HG03565 (cell line): ENCODE measurements at regions not wholly inside any gene's neighbourhood (a gene's known extent, or its start where the extent isn't known, plus 50 kb on each side); places are given as distances from the start of the nearest gene placed in this dataset.

Experiments
- ATAC-seq: cut with Tn5 transposase; IDR thresholded peaks from one replicate; pipeline ENCODE4 v1.9.1; 2021; ENCODE audit warnings: mild to moderate bottlenecking, moderate library complexity; ENCODE audit not compliant: unreplicated experiment

DNA sequence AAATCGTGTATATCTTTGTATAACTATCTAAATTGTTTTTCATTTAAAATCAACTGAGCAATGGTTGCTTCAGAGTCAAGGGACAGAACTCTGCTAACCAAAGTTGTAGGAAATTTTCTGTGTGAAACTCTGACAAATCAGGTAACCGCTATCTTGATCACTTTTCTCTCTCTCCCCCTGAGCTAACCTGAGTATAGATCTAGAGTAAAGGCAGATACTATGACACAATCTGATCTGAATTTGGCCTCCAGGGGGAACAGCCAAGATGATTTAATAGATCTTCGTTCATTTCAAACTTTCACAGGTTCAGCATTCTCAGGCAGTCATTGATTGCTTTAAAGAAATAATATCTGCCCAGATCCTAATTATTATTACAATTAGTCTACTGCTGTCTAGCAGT lies 472.8 kb downstream of the NUF2 start:
- ATAC-seq = no peak

DNA sequence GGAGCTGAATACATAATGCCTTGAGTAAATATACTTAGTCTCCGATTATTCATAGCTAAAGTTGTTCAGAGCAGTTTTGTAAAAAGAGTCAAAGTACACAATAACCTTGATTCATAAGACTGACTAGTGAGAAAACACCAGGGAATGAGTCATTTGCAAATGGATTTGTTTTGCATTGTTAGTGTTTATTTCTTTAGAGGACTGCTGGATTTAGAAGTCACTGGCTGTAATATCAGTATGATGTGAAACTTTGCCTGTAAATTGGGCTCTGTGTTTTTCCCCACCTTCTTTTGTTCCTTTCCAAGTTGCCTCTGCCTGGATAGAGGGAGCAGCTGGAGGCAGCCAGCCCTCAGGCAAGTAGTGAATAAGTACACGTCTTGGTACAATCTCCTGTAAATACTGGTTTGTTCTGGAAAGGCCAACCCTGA lies 474.7 kb downstream of the NUF2 start:
- no peak for ATAC-seq

DNA sequence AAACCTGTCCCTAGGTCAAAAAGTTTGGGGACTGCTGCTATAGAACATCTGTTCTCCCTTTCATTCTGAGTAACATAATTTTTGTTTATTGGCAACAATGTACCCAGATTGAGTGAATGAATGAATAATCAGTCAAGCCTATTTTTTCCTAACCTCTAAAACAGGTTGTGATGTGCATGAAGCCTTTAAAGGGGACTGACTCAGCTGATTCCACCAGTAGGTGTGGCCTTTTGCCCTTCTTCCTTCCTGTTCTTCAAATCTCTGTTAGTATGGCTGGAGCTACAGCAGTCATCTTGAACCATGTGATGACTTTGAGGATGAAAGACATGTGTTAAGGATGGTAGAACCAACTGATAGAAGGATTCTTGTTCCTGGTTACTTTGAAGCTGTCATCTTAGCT lies 476.1 kb downstream of the NUF2 start:
- ATAC-seq = no peak

DNA sequence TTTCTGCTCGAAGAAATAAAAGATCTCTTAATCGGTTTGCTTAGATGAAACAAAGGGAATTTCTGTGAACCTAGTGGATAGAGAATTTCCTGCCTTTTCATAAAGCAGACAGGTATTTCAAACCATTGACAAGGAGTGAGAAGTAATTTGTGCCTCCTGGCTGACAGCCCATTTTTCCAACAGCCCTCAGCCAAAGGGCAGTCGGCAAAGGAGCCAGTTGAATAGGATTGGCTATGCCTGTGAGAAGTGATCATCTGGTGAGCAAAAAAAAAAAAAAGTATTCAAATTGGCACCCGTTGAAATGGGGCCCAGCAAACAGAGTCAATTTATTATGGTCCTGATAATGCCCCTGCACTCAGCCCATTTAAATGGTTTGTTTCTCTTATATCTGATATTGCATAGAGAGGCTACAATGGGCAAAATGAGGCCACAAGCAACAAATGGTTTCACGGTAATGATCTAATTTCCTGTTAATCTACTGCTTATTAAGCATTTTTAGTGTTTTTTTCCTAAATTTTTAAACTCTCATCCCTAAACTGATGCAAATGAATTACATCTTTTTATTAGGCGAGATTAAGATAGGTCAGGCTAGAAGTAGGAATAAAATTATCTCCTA lies 477.5 kb downstream of the NUF2 start:
- ATAC-seq = no peak

DNA sequence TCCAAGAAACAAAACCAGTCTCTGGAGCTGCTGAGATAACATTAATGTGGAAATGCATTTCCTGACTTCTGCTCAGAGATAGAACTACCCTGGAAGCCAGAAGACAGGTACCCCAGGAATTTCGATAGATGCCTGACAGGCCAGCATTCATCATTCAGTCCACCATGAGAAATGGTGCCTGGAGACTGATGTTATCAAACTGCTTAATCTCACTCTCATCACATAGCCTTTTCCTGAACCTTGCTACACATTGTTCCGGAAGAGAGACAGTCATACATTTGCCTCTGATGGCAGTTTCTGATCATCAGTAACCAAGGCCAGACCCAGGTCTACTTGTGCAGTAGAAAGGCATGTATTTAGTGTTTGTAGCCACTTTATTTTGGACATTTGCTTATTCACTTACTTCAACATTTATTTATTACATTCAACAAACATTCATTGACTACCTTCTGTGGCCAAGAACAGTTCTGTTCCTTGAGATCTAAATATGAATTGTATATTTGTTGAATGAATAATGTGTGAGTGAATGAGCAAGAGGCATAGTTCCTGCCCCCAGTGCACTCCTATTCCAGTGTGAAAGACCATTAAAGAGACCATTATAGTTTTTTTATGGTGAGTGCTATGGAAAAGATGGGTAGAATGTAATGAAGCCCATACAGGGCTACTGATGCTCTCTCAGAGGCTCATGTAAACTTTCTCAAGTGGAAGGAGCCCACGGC lies 485.7 kb downstream of the NUF2 start:
- no peak for ATAC-seq

DNA sequence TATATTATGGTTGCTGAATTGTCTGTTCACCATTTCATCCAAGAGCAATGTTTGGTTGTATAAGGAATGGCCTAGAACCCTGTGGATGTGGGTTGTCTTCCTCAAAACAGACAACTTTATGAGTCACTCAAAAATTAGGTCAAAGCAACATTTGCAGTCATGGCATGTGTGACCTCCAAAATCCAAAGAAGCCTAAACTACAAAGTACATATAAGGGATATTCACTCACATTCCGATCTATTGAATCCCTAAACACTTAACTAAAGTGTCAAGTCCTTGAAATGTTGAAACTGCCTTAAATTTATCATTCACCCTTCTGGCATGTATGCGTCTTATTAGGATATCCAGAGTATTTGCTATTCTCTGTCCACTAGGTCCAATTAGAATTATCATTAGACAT lies 491.5 kb downstream of the NUF2 start:
- no peak for ATAC-seq

DNA sequence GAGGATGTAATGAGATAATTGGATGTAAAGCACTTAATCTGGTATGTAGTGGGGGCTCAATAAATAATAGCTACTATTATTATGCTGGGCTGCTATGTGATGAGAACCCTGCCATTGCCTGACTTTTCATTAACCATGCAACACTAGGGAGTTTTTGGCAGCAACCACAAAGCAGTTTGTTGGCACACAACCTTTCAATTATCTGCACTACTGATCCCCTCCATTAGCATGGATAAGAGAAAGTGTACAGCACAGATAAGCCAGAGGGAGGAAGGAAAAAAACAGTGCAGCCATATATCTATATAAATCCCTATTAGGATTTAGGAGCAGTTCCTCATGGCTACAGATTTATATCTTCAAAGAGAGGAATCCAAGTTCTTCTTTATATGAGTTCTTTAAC lies 498.5 kb downstream of the NUF2 start:
- ATAC-seq = no peak

DNA sequence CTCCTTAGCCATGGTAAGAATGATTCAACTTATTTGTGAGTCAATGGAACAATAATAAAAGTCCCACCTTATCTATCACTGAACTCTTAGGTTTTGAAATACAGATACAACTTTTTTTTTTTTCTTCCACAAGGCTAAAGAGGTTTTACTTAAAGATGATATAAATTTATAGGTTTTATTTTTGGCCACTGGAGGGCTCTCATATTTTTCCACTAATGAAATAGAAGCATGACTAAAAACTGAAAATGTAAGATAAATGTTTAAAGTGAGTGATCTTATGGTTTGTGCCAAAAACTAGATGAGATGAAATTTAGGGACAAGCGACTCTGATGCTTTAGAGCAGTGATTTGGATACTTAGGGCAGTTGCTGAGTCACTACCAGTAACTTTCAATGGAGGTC lies 499.0 kb downstream of the NUF2 start:
- ATAC-seq = no peak

DNA sequence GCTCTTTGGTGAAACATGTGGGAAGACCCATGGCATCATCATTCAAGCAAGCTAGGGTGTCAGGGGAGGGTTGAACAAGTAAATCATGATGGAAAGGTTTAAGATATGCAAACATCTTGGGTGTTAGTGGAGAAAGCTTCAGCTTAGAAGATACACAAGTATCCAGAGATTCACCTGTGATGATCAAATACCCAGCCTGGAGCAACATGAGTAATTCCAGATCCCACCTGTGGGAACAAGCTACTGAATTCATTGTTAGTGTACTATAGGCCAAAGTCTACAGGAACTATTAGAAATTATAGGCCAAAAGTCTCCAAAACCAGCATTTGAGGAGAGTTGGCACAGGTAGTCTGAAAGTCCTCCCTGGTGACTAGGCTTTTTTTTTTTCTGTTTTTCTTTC lies 499.9 kb downstream of the NUF2 start:
- no peak for ATAC-seq

DNA sequence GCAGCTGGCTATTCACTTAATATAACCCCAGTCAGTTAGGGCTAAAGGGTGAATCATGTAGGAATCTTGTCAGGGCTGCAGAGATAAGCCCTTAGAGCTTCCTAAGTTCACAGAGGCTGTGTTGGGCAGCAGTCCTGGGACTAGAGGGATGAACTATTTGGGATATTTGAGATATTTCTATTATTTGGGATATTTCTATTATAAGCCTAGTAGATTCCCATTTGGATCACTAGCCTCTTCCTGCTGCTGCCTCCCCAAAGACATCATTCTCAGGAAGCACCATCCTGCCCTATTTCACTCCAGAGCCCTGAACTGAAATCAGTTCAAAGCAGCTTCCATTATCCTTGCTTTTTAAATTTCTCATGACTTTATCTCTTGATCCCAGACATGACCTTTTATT lies 501.3 kb downstream of the NUF2 start:
- no peak for ATAC-seq

DNA sequence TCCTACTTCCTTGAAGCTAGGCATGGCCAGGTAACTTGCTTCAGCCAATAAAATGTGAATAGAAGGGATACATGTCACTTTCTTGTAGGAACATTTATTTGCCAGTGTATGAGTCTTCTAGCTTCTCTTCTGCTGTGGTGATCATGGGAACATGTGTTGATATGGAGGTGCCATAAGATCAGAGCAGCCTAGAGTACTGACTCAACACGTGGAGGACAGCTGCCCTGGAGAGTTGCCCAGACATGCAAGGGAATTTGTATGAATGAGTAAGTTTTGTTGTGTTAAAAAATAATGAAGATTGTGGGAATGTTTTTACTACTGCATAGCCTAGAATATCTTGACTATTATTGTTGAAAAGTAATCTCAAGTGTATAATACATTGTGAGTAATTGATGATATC lies 502.3 kb downstream of the NUF2 start:
- ATAC-seq = no peak

DNA sequence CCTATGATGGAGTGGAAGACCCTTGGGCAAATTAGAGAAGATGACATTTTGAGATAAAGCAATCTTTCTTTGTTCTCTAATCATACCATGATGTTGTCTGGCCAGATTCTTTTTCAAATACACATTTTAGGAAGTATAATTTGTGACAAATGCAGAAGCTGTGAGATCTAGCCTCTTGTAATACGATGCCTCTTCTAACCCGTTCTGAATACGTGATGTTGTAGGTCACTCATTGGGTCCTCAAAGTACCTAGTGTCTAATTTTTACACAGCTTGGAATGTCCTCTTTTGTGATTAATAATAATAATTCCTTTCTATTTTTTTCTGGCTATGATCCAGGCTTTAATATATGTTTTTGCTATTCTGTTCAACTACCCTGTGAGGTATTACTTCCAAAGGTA lies 502.7 kb downstream of the NUF2 start:
- no peak for ATAC-seq

DNA sequence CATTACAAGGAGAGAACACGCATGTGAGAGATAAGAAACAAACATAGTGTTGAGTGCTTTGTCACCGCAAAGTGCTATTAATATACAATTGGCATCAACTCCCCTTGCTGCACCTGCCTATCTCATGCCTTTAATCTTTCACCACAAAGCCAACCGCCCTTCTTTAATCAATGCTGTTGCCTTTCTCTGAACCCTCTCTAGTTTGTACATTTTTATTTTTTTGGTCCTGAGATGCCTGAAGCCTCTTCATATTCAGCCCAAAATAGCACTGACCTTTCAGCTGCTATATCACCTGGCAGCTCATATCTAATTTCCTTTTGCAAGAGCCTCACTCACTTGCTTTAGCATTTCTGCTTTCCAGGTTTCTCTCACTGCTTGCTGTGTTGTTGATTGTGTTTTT lies 504.7 kb downstream of the NUF2 start:
- no peak for ATAC-seq

DNA sequence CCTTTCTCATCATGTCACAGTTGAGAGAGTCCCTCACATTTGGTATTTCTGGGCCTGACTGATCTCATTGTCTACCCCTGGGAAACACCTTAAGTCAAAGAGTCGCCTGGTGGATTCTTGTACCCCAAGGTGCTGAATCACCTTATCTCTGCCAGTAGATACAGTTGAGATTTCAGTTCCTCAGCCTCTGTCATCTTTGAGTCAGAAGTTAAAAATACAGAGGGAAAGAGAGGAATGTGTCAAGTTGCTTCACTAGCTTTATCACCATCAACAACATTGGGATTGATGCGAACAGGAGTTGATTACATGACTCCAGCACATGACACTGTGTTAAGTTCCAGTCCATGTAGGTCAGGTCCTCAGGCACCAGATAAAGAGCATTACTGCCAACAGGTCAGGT lies 513.0 kb downstream of the NUF2 start:
- ATAC-seq = no peak

DNA sequence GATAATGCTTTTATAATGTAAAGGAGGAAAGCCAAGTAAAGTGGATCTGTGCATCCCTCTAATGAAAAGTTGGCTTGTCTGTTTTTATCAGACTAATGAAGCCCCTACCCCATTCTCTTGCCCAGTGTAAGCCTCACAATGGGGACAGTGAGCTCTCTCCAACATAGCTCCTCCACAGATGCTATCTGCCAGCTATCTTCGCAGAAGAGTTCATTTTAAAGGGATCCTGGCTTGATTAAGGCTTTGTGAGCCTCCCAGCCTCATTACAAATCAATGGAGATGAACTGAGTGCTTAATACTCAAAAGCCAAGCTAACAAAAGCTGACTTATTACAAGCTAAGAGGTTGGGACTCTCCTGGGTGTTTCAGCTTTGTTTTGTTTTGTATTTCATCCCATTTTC lies 514.7 kb downstream of the NUF2 start:
- no peak for ATAC-seq

DNA sequence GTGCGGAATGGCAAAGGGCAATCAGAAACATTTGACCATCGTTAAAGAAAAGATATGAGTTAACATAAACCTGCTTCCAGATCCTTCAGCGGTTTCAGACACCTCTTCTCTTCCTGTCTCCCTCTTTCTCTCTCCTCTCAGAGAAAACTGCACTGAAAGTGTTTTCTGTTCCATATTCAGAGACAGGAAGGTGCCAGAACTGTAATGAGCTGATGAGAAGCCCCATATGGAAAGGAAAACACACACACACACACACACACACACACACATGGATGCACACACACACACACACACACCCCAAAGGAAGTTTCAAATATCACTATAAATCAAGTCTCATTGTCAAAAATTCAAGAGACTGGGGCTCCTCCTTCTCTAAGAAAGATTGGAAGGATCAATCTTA lies 515.5 kb downstream of the NUF2 start:
- no peak for ATAC-seq

DNA sequence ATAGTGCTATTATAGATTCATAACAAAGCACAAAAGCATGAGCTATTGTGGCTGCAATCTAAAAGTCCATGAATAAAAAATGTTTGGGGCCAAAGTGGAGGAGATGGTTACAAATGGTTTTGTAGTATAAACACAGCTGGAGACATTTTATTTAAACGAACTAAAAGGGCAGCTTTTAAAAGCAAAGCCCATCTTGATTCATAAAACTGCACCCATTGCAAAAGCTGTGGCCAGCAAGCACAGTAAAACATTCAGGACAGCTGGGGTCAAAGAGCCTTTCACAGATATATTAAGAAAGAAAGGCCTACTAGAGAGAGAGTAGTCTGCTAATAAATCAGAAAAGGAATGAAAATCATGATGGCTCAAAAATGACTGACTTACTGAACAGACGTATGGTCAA lies 520.8 kb downstream of the NUF2 start:
- ATAC-seq = no peak

DNA sequence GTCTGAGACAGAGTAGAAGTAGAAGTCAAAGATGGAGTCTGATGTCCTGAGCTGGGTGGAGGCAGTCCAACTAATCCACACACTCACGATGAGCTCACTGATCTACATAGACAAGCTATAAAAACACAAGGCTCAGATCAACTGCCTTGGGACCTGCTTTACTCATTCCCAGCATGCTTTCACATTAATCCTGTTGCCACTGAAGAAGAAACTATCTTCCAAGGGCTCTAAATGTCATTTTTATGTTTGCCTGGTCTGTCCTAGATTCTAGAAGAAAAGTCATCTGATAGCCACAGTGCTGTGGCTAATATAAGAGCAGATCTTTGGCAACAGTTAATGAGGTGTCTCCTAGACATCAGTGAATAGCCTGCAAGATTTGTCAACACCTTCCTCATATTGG lies 522.7 kb downstream of the NUF2 start:
- ATAC-seq = no peak

DNA sequence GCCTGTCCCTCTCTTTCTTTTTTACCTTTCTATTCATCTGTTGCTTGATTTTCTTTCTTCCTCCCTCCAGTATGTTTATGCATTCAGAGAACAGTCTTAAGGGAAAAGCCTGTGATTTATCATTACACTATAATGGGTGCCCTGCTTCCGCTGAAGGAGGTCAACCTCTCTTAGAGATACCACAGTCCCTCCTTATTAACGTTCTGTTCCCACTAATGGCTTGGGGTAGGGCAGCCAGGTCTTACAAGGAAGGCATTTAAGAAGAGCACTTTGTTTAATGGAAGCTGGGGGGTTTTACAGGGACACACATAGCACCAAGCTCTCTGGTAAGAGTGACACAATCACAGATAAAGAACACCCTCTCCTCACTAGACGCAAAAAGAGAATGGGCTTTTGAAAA lies 523.5 kb downstream of the NUF2 start:
- no peak for ATAC-seq

DNA sequence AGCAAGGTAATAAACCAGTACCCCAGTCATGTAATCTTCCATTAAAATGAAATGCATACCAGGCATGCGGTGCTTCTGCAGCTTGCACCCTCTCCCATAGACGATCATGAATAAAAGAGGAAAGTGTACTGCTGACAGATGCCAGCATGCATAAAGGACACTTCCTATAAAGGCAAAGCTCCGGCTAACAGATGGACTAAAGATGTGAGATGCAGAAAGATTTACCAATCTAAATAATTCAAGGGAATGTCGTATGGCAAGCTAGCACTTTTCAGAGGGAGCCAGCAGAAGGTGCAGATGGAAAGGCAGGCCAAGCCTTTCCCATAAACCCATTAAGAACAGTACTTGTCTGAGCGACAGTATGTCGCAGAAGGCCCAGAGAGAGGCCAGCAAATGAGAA lies 542.0 kb downstream of the NUF2 start:
- ATAC-seq = no peak

DNA sequence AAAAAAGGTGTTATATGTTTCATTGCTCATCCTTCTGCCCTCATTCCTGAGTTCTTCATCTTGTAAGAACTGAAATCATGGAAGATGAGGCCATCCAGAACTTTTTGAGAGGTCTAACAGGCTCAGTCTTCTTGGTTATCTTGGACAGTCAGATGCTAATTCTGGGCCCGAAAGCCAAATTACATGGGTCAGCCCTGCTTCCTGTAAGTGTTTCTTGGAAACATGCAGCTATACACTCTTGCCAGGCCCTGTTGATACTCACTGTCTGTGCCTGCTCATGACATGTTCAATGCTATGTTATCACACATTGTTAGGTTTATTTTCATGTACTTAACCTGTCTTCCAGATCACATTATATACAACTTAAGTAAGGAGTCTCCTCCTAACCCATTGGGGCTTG lies 542.5 kb downstream of the NUF2 start:
- ATAC-seq = no peak

DNA sequence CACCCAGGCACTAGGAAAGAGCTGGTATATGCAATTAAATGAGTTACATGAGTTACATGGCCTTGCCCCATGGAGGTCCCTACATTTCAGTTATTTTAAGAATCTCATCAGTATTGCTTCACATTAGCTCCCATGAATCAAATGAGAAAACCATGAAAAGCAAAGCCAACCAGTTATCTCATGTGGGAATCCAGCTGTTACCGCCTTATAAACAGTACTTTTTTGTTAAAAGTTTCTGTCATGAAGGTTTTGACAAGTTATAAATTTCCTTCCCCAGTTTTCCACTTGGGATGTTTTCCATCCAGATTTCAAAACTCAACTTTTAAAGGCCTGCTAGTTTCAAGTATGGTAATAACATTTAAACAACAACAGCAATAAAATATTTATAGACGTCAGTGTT lies 544.8 kb downstream of the NUF2 start:
- ATAC-seq = no peak

DNA sequence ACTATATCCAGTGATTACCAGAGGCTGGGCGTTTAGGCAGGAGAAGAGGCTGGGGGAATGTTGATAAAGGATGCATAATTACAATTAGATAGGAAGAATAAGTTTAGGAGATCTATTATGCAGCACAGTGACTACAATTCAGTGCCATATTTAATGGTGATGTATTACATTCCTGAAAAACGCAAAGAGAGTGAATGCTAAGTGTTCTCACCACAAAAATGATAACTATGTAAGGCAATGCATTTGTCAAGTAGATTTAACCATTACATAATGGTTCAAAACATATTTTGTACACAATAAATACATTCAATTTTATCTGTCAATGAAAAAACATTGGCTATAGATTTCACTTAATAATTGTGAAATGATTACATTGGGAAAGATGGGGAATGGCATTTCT lies 548.9 kb downstream of the NUF2 start:
- no peak for ATAC-seq
